ENCODE measurements at regions not wholly inside any gene's neighbourhood (a gene's known extent, or its start where the extent isn't known, plus 50 kb on each side); places are given as distances from the start of the nearest gene placed in this dataset.

DNA sequence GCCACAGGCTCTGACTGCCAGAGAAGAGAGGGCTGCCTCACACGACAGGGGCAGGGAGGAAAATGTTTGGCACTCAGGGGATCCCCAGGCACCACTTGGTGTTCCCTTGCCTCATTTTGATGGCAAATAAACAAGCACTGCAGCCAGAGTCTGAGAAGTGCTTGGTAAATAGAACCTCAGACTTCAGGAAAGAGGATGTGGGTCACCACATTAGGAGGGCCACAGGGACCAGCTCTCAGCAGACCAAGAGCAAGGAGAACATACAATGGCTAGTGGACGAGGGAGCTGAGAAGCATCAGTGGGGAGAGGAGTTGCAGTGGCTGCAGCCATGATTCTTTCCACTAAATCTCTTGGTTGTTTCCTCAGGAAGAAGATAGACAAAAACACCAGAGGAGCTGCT is 413.9 kb downstream of the GADD45G start:
- Mint-ChIP-seq H3K27me3 (ENCODE audit: insufficient read depth) (peaks cover 4% of the 10 kb centered on the region), H3K4me3 (no peak overlapping the region), H3K9me3 (peaks cover 6% of the 10 kb centered on the region), H3K27ac (no peak overlapping the region), H3K36me3 (ENCODE audit: low read depth) (no peaks in the 10 kb centered on the region), H3K4me1 (peaks cover 7% of the 10 kb centered on the region)
- no peak for DNase-seq
- Histone ChIP-seq H3K27me3 (ENCODE audit: control insufficient read depth, insufficient read depth, low read length, poor library complexity, severe bottlenecking) (no peaks in the 10 kb centered on the region), H3K36me3 (ENCODE audit: control insufficient read depth, insufficient read depth, low read length) (no peaks in the 10 kb centered on the region), H3K9me3 (ENCODE audit: control insufficient read depth, low read length) (no peaks in the 10 kb centered on the region), H3K27ac (ENCODE audit: low read depth, low read length) (no peak overlapping the region), H3K4me1 (ENCODE audit: control insufficient read depth, insufficient read depth, low read length) (no peaks in the 10 kb centered on the region), H3K9ac (ENCODE audit: extremely low read depth, low read length, poor library complexity, severe bottlenecking) (no peak overlapping the region), H3K4me3 (ENCODE audit: low read length) (no peak overlapping the region)
- WGBS, 2 experiments (ENCODE audit: insufficient coverage in 1 of 2, insufficient read length in 1 of 2), result 89% methylated on average over 2 of the region's 2 CpGs; no CpG with 5 or more reads in 1 of the 2 experiments
- TF ChIP-seq, protein P1, sequence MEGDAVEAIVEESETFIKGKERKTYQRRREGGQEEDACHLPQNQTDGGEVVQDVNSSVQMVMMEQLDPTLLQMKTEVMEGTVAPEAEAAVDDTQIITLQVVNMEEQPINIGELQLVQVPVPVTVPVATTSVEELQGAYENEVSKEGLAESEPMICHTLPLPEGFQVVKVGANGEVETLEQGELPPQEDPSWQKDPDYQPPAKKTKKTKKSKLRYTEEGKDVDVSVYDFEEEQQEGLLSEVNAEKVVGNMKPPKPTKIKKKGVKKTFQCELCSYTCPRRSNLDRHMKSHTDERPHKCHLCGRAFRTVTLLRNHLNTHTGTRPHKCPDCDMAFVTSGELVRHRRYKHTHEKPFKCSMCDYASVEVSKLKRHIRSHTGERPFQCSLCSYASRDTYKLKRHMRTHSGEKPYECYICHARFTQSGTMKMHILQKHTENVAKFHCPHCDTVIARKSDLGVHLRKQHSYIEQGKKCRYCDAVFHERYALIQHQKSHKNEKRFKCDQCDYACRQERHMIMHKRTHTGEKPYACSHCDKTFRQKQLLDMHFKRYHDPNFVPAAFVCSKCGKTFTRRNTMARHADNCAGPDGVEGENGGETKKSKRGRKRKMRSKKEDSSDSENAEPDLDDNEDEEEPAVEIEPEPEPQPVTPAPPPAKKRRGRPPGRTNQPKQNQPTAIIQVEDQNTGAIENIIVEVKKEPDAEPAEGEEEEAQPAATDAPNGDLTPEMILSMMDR (conservative IDR thresholded peaks at IDR 0.05), result no peak

DNA sequence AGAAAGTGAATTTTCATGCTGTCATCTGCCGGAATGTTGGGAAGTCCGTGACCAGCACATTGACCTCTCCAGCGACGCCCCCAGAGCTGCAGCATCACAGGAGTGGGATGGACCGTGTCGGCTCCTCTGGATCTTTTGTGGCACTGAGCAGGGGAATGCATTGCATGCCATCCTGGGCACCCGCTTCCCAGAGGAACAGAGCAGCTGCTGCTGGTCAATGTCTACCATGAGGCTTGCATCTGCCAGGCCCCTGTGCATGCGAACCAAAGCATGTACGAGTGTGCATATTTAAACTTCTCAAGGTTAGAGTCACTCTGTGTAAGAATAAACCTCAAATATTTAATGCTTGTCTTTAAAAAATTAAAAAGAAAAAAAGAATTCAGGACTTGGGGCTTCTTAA is 414.8 kb downstream of the GADD45G start:
- DNase-seq, result no peak
- WGBS, 2 experiments (ENCODE audit: insufficient coverage in 1 of 2, insufficient read length in 1 of 2), result 93 to 94% methylated on average over 9 of the region's 9 CpGs
- no peaks in the 10 kb centered on the region for H3K4me1 ChIP-seq (ENCODE audit: control insufficient read depth, insufficient read depth, low read length)
- TF ChIP-seq, protein P1 (conservative IDR thresholded peaks at IDR 0.05), result no peak
- H3K9ac ChIP-seq (ENCODE audit: extremely low read depth, low read length, poor library complexity, severe bottlenecking), result no peak overlapping the region
- peaks cover 6% of the 10 kb centered on the region for H3K9me3 Mint-ChIP-seq
- no peak overlapping the region for H3K4me3 ChIP-seq (ENCODE audit: low read length)
- no peak overlapping the region for H3K4me3 Mint-ChIP-seq
- H3K27ac ChIP-seq (ENCODE audit: low read depth, low read length), result no peak overlapping the region
- no peak overlapping the region for H3K27ac Mint-ChIP-seq
- no peaks in the 10 kb centered on the region for H3K9me3 ChIP-seq (ENCODE audit: control insufficient read depth, low read length)
- peaks cover 7% of the 10 kb centered on the region for H3K4me1 Mint-ChIP-seq
- no peaks in the 10 kb centered on the region for H3K36me3 ChIP-seq (ENCODE audit: control insufficient read depth, insufficient read depth, low read length)
- no peaks in the 10 kb centered on the region for H3K27me3 ChIP-seq (ENCODE audit: control insufficient read depth, insufficient read depth, low read length, poor library complexity, severe bottlenecking)
- H3K27me3 Mint-ChIP-seq (ENCODE audit: insufficient read depth), result peaks cover 11% of the 10 kb centered on the region
- no peaks in the 10 kb centered on the region for H3K36me3 Mint-ChIP-seq (ENCODE audit: low read depth)

DNA sequence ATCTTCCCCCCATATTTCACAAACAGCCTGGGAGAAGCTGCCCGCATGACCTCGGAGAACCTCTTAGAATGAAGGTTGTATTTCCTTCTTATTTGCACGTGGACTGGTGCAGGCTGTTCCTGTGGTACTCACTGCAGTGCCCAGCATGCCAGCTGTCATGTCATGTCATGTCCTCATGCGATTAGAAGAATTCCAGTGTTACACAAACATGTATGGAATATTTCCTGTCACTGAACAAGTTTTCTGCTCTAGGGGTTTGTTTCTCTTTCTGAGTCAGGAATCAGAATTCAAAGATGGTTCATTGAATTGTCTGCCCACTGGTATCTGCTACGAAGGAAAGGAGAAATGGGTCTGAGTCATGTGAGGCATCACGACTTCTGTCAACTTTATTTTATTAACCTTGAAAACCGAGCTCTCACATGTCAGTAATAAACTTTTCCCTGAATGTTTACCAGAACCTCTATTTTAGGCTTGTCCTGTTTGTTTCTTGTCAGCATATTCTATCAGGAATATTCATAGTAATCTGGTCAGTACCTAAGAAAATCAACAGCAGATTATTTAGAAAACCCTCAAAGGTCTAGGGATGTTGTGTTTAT is 415.6 kb downstream of the GADD45G start:
- Histone ChIP-seq H3K27me3 (ENCODE audit: control insufficient read depth, insufficient read depth, low read length, poor library complexity, severe bottlenecking) (no peaks in the 10 kb centered on the region), H3K4me1 (ENCODE audit: control insufficient read depth, insufficient read depth, low read length) (no peaks in the 10 kb centered on the region), H3K9me3 (ENCODE audit: control insufficient read depth, low read length) (no peaks in the 10 kb centered on the region), H3K27ac (ENCODE audit: low read depth, low read length) (no peak overlapping the region), H3K36me3 (ENCODE audit: control insufficient read depth, insufficient read depth, low read length) (no peaks in the 10 kb centered on the region), H3K4me3 (ENCODE audit: low read length) (no peak overlapping the region), H3K9ac (ENCODE audit: extremely low read depth, low read length, poor library complexity, severe bottlenecking) (no peak overlapping the region)
- Mint-ChIP-seq H3K4me1 (peaks cover 7% of the 10 kb centered on the region), H3K27ac (no peak overlapping the region), H3K4me3 (no peak overlapping the region), H3K9me3 (peaks cover 6% of the 10 kb centered on the region), H3K27me3 (ENCODE audit: insufficient read depth) (peaks cover 11% of the 10 kb centered on the region), H3K36me3 (ENCODE audit: low read depth) (no peaks in the 10 kb centered on the region)
- TF ChIP-seq, protein P1 (conservative IDR thresholded peaks at IDR 0.05), result no peak
- DNase-seq, result no peak
- 86 to 87% methylated on average over 5 to 7 of the region's 7 CpGs for whole genome bisulfite sequencing, 2 experiments (ENCODE audit: insufficient coverage in 1 of 2, insufficient read length in 1 of 2)

Measured in endodermal cell (in vitro differentiated cells).